ENCODE measurements at regions not wholly inside any gene's neighbourhood (a gene's known extent, or its start where the extent isn't known, plus 50 kb on each side); places are given as distances from the start of the nearest gene placed in this dataset.

GRCh38 chrX:144259054-144259453 is 375.2 kb downstream of the UBE2NL start:
- ATAC-seq (no peak), DNase-seq (ENCODE audit: low read depth, low spot score) (no peak)
- Histone ChIP-seq H3K9me3 (ENCODE audit: control insufficient read depth, insufficient read depth, low read depth, low read length) (no peaks in the 10 kb centered on the region), H3K36me3 (ENCODE audit: control insufficient read depth, insufficient read depth, low read length) (no peaks in the 10 kb centered on the region), H3K4me1 (ENCODE audit: control insufficient read depth, insufficient read depth, low read length) (no peaks in the 10 kb centered on the region), H3K4me3 (ENCODE audit: low read depth in 2 of 2, low read length in 2 of 2) (no peak overlapping the region), H3K27ac (ENCODE audit: low read length) (no peak overlapping the region), H3K27me3 (ENCODE audit: control insufficient read depth, insufficient read depth, low read length) (no peaks in the 10 kb centered on the region)
- intact Hi-C loops (cut with micrococcal nuclease; ENCODE audit: unreplicated experiment), result no loop called here
- CTCF ChIA-PET, result no interaction called here
- POLR2A ChIA-PET, result no interaction called here
- in situ Hi-C loops (cut with HindIII; ENCODE audit: low pct_unique_long_range_greater_than_20kb, low sequenced_read_pairs), result no loop called here
- TF ChIP-seq REST (IDR thresholded peaks at IDR 0.05; ENCODE audit: insufficient read depth in 1 of 2, low read depth in 2 of 2, low read length in 1 of 2), result no peak
- TF ChIP-seq POLR2AphosphoS5 (IDR thresholded peaks at IDR 0.05; ENCODE audit: low read depth, low read length), result no peak
- no peak for TF ChIP-seq TCF7L2 (IDR thresholded peaks at IDR 0.05; ENCODE audit: low read depth, low read length)
- no peak for TF ChIP-seq SIN3A (IDR thresholded peaks at IDR 0.05; ENCODE audit: borderline replicate concordance, insufficient read depth, low read depth, low read length)
- no peak for TF ChIP-seq CTCF (IDR thresholded peaks at IDR 0.05)
- BruUV-seq (replicated peaks), result no TSS peak

GRCh38 chrX:144265641-144266040 is 381.8 kb downstream of the UBE2NL start:
- ATAC-seq (no peak), DNase-seq (ENCODE audit: low read depth, low spot score) (no peak)
- ChIA-PET POLR2A (no interaction called here), CTCF (no interaction called here)
- Histone ChIP-seq H3K4me3 (ENCODE audit: low read depth in 2 of 2, low read length in 2 of 2) (no peak overlapping the region), H3K36me3 (ENCODE audit: control insufficient read depth, insufficient read depth, low read length) (no peaks in the 10 kb centered on the region), H3K9me3 (ENCODE audit: control insufficient read depth, insufficient read depth, low read depth, low read length) (no peaks in the 10 kb centered on the region), H3K27ac (ENCODE audit: low read length) (no peak overlapping the region), H3K4me1 (ENCODE audit: control insufficient read depth, insufficient read depth, low read length) (no peaks in the 10 kb centered on the region), H3K27me3 (ENCODE audit: control insufficient read depth, insufficient read depth, low read length) (no peaks in the 10 kb centered on the region)
- in situ Hi-C loops (cut with HindIII; ENCODE audit: low pct_unique_long_range_greater_than_20kb, low sequenced_read_pairs) (no loop called here), intact Hi-C loops (cut with micrococcal nuclease; ENCODE audit: unreplicated experiment) (no loop called here)
- BruUV-seq (replicated peaks), result no TSS peak
- TF ChIP-seq CTCF (IDR thresholded peaks at IDR 0.05) (no peak), SIN3A (IDR thresholded peaks at IDR 0.05; ENCODE audit: borderline replicate concordance, insufficient read depth, low read depth, low read length) (no peak), TCF7L2 (IDR thresholded peaks at IDR 0.05; ENCODE audit: low read depth, low read length) (no peak), POLR2AphosphoS5 (IDR thresholded peaks at IDR 0.05; ENCODE audit: low read depth, low read length) (no peak), REST (IDR thresholded peaks at IDR 0.05; ENCODE audit: insufficient read depth in 1 of 2, low read depth in 2 of 2, low read length in 1 of 2) (no peak)

All from Panc1 (cell line).